GM08714 (cell line): ENCODE measurements at regions not wholly inside any gene's neighbourhood (a gene's known extent, or its start where the extent isn't known, plus 50 kb on each side); places are given as distances from the start of the nearest gene placed in this dataset.

Experiments used
- H3K4me3 ChIP-seq: fragments of 200-500 bp; sonication (Bioruptor generic); 2 replicates; pipeline ENCODE4 v1.5.1; 2014; ENCODE audit warnings: mild to moderate bottlenecking, low read length, inconsistent platforms
- ZNF274 ChIP-seq: IDR thresholded peaks from 2 replicates; pipeline ENCODE4 v1.6.1; 2012; ENCODE audit warnings: mild to moderate bottlenecking, low read depth, low read length

DNA sequence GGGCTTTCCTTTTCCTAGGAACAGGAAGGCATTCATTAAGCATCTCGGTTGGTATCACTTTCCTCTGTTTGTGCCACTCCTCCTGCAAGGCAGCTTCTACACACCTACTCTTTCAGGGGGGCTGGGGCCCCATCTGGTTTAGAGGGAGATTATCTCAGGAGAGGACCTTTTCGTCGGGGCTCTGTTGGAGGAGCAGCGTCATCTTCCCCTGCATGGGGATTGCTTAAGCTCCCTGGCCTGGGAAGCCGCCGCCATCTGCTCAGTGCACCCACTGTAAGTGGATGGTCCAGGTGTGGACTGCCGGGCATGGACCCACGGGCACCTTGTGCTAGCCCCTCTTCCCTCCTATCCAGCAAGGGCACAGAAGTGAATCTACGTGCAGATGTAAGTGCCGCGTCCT, 355.3 kb upstream of the SMIM21 start:
- H3K4me3 ChIP-seq = no peak overlapping the region
- TF ChIP-seq ZNF274 = no peak

- H3K4me3 ChIP-seq = no peak overlapping the region
- no peak for TF ChIP-seq ZNF274
These were observed 354.7 kb upstream of the SMIM21 start for GRCh38 chr18:75782204-75782603.

DNA sequence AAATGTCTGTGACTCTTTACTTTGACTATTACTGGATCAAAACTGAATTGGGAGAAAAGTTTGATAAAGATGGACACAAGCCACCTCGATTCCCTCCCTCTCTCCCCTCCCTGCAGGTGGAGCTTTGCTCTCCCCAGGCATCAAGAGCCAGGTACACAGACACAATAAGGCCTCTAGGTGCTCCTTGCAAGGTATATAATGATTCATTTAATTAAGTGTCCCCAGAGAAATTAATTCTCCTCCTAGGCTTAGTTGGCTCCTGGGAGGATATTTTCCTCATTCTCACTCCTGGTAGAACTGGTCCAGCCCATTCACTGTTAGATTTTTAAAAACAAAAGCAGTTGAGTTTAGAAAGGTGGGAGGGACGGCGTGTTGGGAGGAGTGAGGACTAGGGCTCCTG, 352.4 kb upstream of the SMIM21 start:
- H3K4me3 ChIP-seq = no peak overlapping the region
- TF ChIP-seq ZNF274 = no peak

DNA sequence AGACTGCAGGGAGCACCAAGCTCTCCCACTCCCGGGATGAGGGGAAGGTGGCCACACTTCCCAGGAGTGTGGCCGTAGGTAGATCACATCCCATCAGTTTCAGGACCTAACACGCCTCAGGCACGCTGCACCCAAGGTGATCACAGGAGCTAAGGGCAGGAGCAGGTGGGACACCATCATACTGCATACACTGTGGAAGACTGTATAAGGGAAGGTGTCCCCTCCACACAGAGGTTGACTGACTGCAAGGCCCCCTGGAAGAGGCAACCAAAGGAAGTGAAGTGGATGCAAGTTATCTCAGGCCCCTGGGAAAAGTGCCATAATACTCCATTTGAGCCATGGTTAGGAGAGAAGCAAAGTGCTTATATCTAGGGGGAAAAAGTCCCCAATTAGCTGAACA, 351.9 kb upstream of the SMIM21 start:
- TF ChIP-seq ZNF274 = no peak
- H3K4me3 ChIP-seq = no peak overlapping the region

- H3K4me3 ChIP-seq = no peak overlapping the region
These were observed 350.1 kb upstream of the SMIM21 start for GRCh38 chr18:75777630-75778029.

GRCh38 chr18:75775121-75775520, 347.6 kb upstream of the SMIM21 start:
- no peak overlapping the region for H3K4me3 ChIP-seq
- no peak for TF ChIP-seq ZNF274

More at GRCh38 chr18:75777630-75778029, 350.1 kb upstream of the SMIM21 start:
- no peak for TF ChIP-seq ZNF274

DNA sequence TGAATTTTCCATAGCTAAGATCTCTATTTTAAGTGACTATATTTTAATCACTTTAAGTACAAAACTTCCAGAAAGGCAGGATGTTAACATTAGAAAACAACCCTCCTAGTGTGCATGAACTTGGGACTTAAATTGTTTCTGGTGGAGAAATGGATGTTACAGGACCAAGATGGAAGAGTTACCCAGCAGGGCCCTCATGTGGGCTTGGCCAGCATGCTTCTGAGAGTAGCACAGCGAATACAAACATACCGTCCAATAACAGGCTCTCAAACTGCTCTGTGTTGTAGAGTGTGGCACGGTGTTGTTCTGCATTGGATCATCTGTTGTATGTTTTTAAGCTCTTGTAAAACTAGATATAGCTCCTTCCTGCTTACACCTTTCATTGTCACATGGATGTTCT, 346.1 kb upstream of the SMIM21 start:
- TF ChIP-seq ZNF274 = no peak
- H3K4me3 ChIP-seq = no peak overlapping the region

DNA sequence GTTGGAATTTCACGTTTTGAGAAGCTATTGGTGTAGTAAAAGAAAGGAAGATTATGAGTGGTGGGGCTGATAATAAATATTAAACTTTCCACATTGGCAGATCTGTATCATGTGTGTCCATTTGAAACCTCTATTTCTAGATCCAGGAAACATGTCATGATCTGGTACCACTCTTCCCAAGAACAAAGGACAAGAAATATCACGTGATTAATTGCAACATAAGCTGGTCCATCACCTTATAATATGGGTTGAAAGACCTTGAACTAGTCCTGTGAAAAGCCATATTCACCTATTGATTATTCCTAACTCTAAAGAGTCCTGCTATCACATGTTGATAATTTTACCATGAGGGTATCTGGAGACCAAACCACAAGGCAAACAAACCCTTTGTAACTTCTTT, 335.3 kb upstream of the SMIM21 start:
- no peak for TF ChIP-seq ZNF274
- no peak overlapping the region for H3K4me3 ChIP-seq

DNA sequence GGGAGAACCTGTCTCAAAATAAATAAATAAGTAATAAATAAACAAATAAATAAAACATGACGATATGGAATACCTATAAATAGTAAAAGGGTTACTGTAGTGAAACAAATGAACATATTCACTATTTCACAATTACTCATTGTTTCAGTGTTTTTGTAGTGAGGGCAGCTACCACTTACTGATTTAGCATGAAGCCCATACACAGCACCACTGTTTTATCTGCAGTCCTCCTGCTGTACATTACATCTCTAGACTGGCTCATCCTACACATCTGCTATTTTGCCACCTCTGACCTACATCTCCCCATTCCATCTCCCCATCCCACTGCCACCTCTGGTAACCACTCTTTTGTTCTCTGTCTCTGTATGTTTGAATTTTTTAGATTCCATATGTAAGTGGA, 332.7 kb upstream of the SMIM21 start:
- H3K4me3 ChIP-seq = no peak overlapping the region
- TF ChIP-seq ZNF274 = no peak

DNA sequence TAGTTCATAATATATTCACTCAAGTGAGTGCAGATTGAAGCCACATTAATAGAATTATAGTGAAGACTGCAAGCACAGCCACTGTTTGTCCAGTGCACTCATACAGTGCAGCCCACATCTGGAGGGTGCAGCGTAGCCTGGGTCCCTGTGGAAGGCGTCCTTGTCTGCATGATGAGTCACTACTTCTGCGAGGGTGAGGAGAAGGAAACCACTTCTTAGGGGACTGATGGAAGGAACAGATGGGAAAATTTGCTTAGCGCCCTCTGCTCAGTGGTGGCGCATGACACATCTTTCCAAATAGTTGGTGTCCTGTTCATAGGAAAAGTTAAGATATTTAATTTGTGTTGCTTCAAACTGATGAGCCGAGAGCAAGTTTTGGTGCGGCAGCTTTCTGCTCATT, 330.4 kb upstream of the SMIM21 start:
- TF ChIP-seq ZNF274 = no peak
- no peak overlapping the region for H3K4me3 ChIP-seq

DNA sequence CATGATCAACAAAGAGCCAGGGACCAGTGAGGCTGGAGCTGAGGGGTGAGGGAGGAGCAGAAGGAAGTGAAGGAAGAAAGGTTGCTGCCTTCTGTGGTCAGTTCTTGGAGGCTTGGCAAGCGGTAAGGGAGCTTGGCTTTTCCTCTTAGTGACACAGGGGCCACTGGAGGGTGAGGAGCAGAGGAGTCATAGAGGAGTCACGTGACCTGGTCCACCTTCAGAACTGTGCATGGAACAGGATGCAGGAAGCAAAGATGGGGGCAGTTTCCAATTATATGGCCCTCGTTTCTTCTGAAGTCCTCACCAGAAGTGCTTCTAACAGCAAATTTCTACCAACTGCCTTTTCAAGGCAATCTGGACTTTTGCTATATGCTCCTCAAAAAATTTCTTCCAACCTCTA, 326.9 kb upstream of the SMIM21 start:
- TF ChIP-seq ZNF274 = no peak
- H3K4me3 ChIP-seq = no peak overlapping the region

DNA sequence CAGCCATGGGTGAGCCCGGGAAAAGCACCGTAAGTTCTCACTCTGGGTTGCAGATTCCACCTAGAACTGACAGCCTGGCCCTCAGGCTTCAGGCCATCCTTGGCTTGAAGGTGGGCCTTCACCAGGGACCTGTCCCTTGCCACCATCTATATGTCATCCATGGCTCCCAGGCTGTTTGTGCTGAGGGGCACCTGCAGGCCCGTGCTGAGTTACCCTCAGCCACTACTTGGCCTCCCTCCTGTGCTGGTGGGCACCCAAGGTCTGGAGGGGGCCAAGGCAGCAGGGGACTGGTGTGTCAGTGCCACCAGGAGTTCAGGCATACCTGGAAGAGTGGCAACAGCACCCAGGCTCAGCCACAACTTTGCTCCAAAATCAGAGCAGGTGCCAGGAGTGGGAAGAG, 326.2 kb upstream of the SMIM21 start:
- H3K4me3 ChIP-seq = no peak overlapping the region
- no peak for TF ChIP-seq ZNF274

GRCh38 chr18:75752740-75753263, 325.3 kb upstream of the SMIM21 start:
- no peak overlapping the region for H3K4me3 ChIP-seq
- TF ChIP-seq ZNF274 = no peak

- no peak overlapping the region for H3K4me3 ChIP-seq
- TF ChIP-seq ZNF274 = no peak
These were observed 317.6 kb upstream of the SMIM21 start for GRCh38 chr18:75745147-75745546.

DNA sequence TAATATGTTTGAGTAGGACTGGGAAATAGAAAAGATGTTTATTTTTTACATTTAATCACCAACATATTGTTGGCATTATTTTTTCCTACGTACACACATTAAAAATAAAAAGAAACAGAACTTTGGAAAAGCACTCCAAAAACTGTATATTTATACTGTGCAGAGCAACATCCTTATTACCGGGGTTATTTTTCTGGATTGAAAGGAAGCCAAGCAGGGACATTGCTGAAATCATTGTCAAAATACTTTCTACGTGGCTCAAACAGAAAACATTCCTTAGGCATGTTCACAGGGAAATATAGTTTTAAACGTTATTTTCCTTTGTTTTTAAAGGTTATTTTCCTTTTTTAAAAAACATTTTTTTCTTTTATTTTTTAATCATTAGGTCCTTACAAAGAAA, 315.0 kb upstream of the SMIM21 start:
- H3K4me3 ChIP-seq = no peak overlapping the region
- no peak for TF ChIP-seq ZNF274

DNA sequence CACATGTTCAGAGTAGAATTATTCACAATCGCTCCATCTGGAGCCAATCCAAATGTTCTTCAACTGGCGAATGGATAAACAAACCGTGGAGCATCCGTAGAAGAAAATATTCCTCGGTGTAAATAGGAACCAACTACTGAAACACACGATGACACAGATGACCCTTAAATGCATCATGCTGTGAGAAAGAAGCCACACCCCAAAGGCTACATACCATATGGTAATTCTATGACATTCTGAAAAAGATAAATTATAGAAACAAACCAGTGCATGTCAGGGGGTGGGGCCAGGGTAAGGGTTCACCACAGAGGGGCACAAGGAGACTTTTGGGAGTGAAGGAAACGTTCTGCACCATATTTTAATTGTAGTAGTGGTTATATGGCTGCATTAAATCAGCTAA, 312.2 kb upstream of the SMIM21 start:
- TF ChIP-seq ZNF274 = no peak

More for the DNA sequence above, 312.2 kb upstream of the SMIM21 start:
- no peak overlapping the region for H3K4me3 ChIP-seq
